K562 (cell line): ENCODE measurements at regions not wholly inside any gene's neighbourhood (a gene's known extent, or its start where the extent isn't known, plus 50 kb on each side); places are given as distances from the start of the nearest gene placed in this dataset.

Experiments used
- CBX5 ChIP-seq: IDR thresholded peaks from 2 replicates; pipeline ENCODE4 v1.6.1; 2014; ENCODE audit warnings: low read depth, borderline replicate concordance
- ELF2 ChIP-seq: fragments of 250-450 bp; sonication (Bioruptor Pico); IDR thresholded peaks from 2 replicates; pipeline ENCODE4 v1.5.0; 2021; ENCODE audit warnings: mild to moderate bottlenecking
- PREB ChIP-seq: sonication (generic); formaldehyde crosslinking; IDR thresholded peaks from 2 replicates; pipeline ENCODE4 v1.8.1; 2023; ENCODE audit warnings: mild to moderate bottlenecking, missing genetic modification reagents
- ZKSCAN1 ChIP-seq: fragments of 150-350 bp; IDR thresholded peaks from 2 replicates; pipeline ENCODE4 v1.6.1; 2016; ENCODE audit warnings: low read depth, low read length
- TF ChIP-seq, protein P1 (sequence below), 3 experiments: IDR thresholded peaks in 2 of 3; conservative IDR thresholded peaks in 1 of 3; 2 replicates each; pipeline ENCODE4 v1.5.1; 2011 to 2012; ENCODE audit warnings: low read length in 3 of 3, mild to moderate bottlenecking in 3 of 3, control low read depth in 2 of 3, improper control_type of control experiment in 1 of 3, inconsistent platforms in 1 of 3, low read depth in 1 of 3, mixed read lengths in 1 of 3, moderate library complexity in 1 of 3; ENCODE audit not compliant: insufficient read depth in 2 of 3
- TF ChIP-seq, protein P2 (sequence below): fragments of 450-650 bp; IDR thresholded peaks from 2 replicates; pipeline ENCODE4 v1.6.1; 2016

- TF ChIP-seq ELF2 (CRISPR knock-in tag) (no peak), ZKSCAN1 (no peak), PREB (no peak), CBX5 (no peak)
- TF ChIP-seq, protein P1, sequence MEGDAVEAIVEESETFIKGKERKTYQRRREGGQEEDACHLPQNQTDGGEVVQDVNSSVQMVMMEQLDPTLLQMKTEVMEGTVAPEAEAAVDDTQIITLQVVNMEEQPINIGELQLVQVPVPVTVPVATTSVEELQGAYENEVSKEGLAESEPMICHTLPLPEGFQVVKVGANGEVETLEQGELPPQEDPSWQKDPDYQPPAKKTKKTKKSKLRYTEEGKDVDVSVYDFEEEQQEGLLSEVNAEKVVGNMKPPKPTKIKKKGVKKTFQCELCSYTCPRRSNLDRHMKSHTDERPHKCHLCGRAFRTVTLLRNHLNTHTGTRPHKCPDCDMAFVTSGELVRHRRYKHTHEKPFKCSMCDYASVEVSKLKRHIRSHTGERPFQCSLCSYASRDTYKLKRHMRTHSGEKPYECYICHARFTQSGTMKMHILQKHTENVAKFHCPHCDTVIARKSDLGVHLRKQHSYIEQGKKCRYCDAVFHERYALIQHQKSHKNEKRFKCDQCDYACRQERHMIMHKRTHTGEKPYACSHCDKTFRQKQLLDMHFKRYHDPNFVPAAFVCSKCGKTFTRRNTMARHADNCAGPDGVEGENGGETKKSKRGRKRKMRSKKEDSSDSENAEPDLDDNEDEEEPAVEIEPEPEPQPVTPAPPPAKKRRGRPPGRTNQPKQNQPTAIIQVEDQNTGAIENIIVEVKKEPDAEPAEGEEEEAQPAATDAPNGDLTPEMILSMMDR (IDR thresholded peaks at IDR 0.05 in 2 of 3, conservative IDR thresholded peaks at IDR 0.05 in 1 of 3; ENCODE audit: insufficient read depth in 2 of 3, low read depth in 1 of 3, low read length in 3 of 3) = no peak
- TF ChIP-seq, protein P2, sequence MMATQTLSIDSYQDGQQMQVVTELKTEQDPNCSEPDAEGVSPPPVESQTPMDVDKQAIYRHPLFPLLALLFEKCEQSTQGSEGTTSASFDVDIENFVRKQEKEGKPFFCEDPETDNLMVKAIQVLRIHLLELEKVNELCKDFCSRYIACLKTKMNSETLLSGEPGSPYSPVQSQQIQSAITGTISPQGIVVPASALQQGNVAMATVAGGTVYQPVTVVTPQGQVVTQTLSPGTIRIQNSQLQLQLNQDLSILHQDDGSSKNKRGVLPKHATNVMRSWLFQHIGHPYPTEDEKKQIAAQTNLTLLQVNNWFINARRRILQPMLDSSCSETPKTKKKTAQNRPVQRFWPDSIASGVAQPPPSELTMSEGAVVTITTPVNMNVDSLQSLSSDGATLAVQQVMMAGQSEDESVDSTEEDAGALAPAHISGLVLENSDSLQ = no peak
Measured at GRCh38 chr2:15999596-16000469, 59.5 kb downstream of the MYCN start.
